ENCODE measurements at regions not wholly inside any gene's neighbourhood (a gene's known extent, or its start where the extent isn't known, plus 50 kb on each side); places are given as distances from the start of the nearest gene placed in this dataset.

DNA sequence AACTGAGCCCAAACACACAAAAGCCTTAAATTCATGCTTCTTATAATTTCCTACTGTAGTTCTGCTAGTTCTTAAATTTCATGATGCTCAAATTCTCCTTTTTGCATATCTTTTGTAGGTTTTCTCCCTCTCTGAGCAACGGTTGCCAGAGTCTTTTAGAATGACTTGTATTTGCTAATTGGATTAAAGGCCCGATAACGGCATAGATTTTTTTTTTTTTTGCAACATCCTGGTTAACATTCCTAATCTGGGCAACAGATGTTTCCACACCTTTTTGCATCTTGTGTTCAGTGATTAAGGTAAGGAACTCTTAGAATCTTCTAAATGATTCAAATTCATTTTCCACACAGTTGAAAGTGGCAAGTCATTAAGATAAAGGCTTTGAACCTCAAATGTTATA, 66.3 kb upstream of the ADGRG2 start:
- Histone ChIP-seq H3K4me3 (no peak overlapping the region), H3K9me3 (peaks cover 5% of the 10 kb centered on the region), H3K27me3 (ENCODE audit: insufficient read depth in 3 of 3, low read length in 2 of 3) (no peaks in the 10 kb centered on the region), H3K4me1 (no peaks in the 10 kb centered on the region), H3K27ac (no peak overlapping the region), H3K36me3 (ENCODE audit: insufficient read depth in 1 of 2, low read depth in 1 of 2) (no peaks in the 10 kb centered on the region)
- intact Hi-C loops (cut with DNase I): no loop called here
- ATAC-seq: no peak
- DNase-seq: no peak
- 29 to 58% (median 33%) methylated on average over 3 of the region's 3 CpGs for WGBS, 3 donors
- TF ChIP-seq, protein P1, sequence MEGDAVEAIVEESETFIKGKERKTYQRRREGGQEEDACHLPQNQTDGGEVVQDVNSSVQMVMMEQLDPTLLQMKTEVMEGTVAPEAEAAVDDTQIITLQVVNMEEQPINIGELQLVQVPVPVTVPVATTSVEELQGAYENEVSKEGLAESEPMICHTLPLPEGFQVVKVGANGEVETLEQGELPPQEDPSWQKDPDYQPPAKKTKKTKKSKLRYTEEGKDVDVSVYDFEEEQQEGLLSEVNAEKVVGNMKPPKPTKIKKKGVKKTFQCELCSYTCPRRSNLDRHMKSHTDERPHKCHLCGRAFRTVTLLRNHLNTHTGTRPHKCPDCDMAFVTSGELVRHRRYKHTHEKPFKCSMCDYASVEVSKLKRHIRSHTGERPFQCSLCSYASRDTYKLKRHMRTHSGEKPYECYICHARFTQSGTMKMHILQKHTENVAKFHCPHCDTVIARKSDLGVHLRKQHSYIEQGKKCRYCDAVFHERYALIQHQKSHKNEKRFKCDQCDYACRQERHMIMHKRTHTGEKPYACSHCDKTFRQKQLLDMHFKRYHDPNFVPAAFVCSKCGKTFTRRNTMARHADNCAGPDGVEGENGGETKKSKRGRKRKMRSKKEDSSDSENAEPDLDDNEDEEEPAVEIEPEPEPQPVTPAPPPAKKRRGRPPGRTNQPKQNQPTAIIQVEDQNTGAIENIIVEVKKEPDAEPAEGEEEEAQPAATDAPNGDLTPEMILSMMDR (IDR thresholded peaks at IDR 0.05): no peak

- TF ChIP-seq, protein P1 (IDR thresholded peaks at IDR 0.05): no peak
- intact Hi-C loops (cut with DNase I): no loop called here
- ATAC-seq (no peak), DNase-seq (no peak)
- Histone ChIP-seq H3K4me1 (no peaks in the 10 kb centered on the region), H3K9me3 (peaks cover 5% of the 10 kb centered on the region), H3K4me3 (no peak overlapping the region), H3K27ac (no peak overlapping the region), H3K36me3 (ENCODE audit: insufficient read depth in 1 of 2, low read depth in 1 of 2) (no peaks in the 10 kb centered on the region), H3K27me3 (ENCODE audit: insufficient read depth in 3 of 3, low read length in 2 of 3) (peaks cover 0 to 16% (median 0%) of the 10 kb centered on the region in 3 donors)
- WGBS, 3 donors: 81 to 95% (median 94%) methylated on average over 5 of the region's 5 CpGs
Observed at GRCh38 chrX:19190902-19191301, 68.6 kb upstream of the ADGRG2 start.

DNA sequence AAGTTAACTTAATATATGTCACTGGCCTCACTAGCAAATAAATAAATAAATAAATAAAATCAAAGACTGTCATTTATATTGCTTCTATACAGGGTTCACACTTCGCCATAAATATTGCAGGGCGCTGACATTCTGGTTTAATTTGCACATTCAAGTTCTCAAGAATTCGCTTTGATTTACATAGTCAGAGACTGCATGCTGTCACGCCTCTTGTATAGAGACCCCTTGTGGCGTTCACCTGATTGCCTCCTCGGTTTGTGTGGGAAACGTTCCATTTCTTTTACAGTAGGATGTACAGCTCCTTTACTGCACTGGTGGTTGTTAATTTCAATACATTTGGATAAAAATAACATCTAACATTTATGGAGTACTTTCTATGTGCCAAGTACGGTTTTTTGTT, 71.3 kb upstream of the ADGRG2 start:
- DNase-seq: no peak

GRCh38 chrX:19194285-19195242, 72.3 kb upstream of the ADGRG2 start:
- DNase-seq: no peak
- 67 to 82% (median 79%) methylated on average over 9 of the region's 9 CpGs for WGBS, 3 donors
- H3K9me3 ChIP-seq: peaks cover 5% of the 10 kb centered on the region
- no peak for ATAC-seq
- intact Hi-C loops (cut with DNase I): no loop called here
- H3K27ac ChIP-seq: no peak overlapping the region
- peaks cover 0 to 20% (median 0%) of the 10 kb centered on the region in 3 donors for H3K27me3 ChIP-seq (ENCODE audit: insufficient read depth in 3 of 3, low read length in 2 of 3)
- no peaks in the 10 kb centered on the region for H3K36me3 ChIP-seq (ENCODE audit: insufficient read depth in 1 of 2, low read depth in 1 of 2)
- H3K4me1 ChIP-seq: no peaks in the 10 kb centered on the region
- H3K4me3 ChIP-seq: no peak overlapping the region
- TF ChIP-seq, protein P1 (IDR thresholded peaks at IDR 0.05): no peak

More for the DNA sequence above, 71.3 kb upstream of the ADGRG2 start:
- intact Hi-C loops (cut with DNase I): no loop called here
- Histone ChIP-seq H3K4me3 (no peak overlapping the region), H3K9me3 (peaks cover 5% of the 10 kb centered on the region), H3K36me3 (ENCODE audit: insufficient read depth in 1 of 2, low read depth in 1 of 2) (no peaks in the 10 kb centered on the region), H3K27ac (no peak overlapping the region), H3K4me1 (no peaks in the 10 kb centered on the region), H3K27me3 (ENCODE audit: insufficient read depth in 3 of 3, low read length in 2 of 3) (peaks cover 0 to 20% (median 0%) of the 10 kb centered on the region in 3 donors)
- 44 to 54% (median 52%) methylated on average over 8 of the region's 8 CpGs for WGBS, 3 donors
- TF ChIP-seq, protein P1 (IDR thresholded peaks at IDR 0.05): no peak
- ATAC-seq: no peak

Measured in psoas muscle (tissue), 7 donors.